B cell (primary cell): ENCODE measurements at regions not wholly inside any gene's neighbourhood (a gene's known extent, or its start where the extent isn't known, plus 50 kb on each side); places are given as distances from the start of the nearest gene placed in this dataset.

ENCODE experiments used
- ATAC-seq: fragments of 200-7000 bp; cut with Tn5 transposase; one replicate; pipeline ENCODE4 v1.10.0; 2021; ENCODE audit warnings: low read depth, mild to moderate bottlenecking, moderate number of reproducible peaks, moderate library complexity
- CTCF ChIA-PET: fragments of 350-600 bp; sonication (Branson Sonifier 250); formaldehyde crosslinking; loops from one replicate; lab custom pipeline; 2021; ENCODE audit warnings: antibody characterized with exemption, inconsistent platforms; lab: Charles Lee
- POLR2A ChIA-PET: fragments of 350-600 bp; sonication (Branson Sonifier 250); formaldehyde crosslinking; loops from one replicate; lab custom pipeline; 2021; ENCODE audit warnings: antibody characterized with exemption; lab: Charles Lee
- DNase-seq: peaks from one replicate; pipeline ENCODE4 v3.0.0; 2013
- H2AFZ ChIP-seq: 2 replicates; pipeline ENCODE4 v1.6.1; 2012; ENCODE audit warnings: mild to moderate bottlenecking, low read depth, low read length; ENCODE audit not compliant: insufficient read depth, poor library complexity, severe bottlenecking
- H3K27ac ChIP-seq, 2 donors: 1 replicate in 1 of 2; 2 replicates in 1 of 2; pipeline ENCODE4 v1.5.1; 2012 to 2013; ENCODE audit warnings: low read length in 2 of 2, mild to moderate bottlenecking in 2 of 2, moderate library complexity in 1 of 2
- H3K27me3 ChIP-seq, 4 experiments: fragments of 200-600 bp in 1 of 4; sonication (generic) in 1 of 4; replicated peaks in 1 of 4; 1 replicate in 2 of 4; 2 replicates in 2 of 4; pipeline versions ENCODE4 v1.6.1 to v1.7.0; 2013 to 2016; ENCODE audit warnings: low read length in 3 of 4, mild to moderate bottlenecking in 2 of 4, mixed read lengths in 1 of 4, moderate library complexity in 1 of 4; ENCODE audit not compliant: insufficient read depth in 4 of 4, control insufficient read depth in 3 of 4; ENCODE audit errors: control extremely low read depth in 1 of 4
- H3K36me3 ChIP-seq, 2 experiments: replicated peaks in 1 of 2; 1 replicate in 1 of 2; 2 replicates in 1 of 2; pipeline versions ENCODE4 v1.6.1 to v1.7.1; 2013; ENCODE audit warnings: low read length in 1 of 2; ENCODE audit not compliant: insufficient read depth in 2 of 2, control insufficient read depth in 1 of 2; ENCODE audit errors: control extremely low read depth in 1 of 2, extremely low read depth in 1 of 2
- H3K4me1 ChIP-seq, 2 donors: fragments of 200-600 bp in 1 of 2; sonication (generic) in 1 of 2; 1 replicate in 1 of 2; 2 replicates in 1 of 2; pipeline versions ENCODE4 v1.5.1 to v1.6.1; 2013 to 2017; ENCODE audit warnings: low read length in 2 of 2; ENCODE audit not compliant: control insufficient read depth in 2 of 2, insufficient read depth in 2 of 2
- H3K4me2 ChIP-seq: replicated peaks from 2 replicates; pipeline ENCODE3; 2012; ENCODE audit warnings: mild to moderate bottlenecking, low read depth, low read length; ENCODE audit not compliant: poor library complexity, severe bottlenecking
- H3K4me3 ChIP-seq, 5 experiments: fragments of 200-600 bp in 1 of 5; sonication (generic) in 1 of 5; 1 replicate in 3 of 5; 2 replicates in 2 of 5; pipeline versions ENCODE4 v1.5.1 to v1.7.0; 2011 to 2016; ENCODE audit warnings: low read length in 4 of 5, mild to moderate bottlenecking in 4 of 5, low read depth in 2 of 5, control low read depth in 1 of 5, moderate library complexity in 1 of 5; ENCODE audit not compliant: insufficient read depth in 1 of 5; ENCODE audit errors: control extremely low read depth in 1 of 5, extremely low read depth in 1 of 5
- H3K79me2 ChIP-seq: fragments of 200-600 bp; sonication (generic); one replicate; pipeline ENCODE4 v1.6.0; 2016; ENCODE audit warnings: low read length; ENCODE audit not compliant: control insufficient read depth, insufficient read depth
- H3K9ac ChIP-seq: fragments of 200-600 bp; sonication (generic); 2 replicates; pipeline ENCODE4 v1.6.1; 2017; ENCODE audit warnings: mild to moderate bottlenecking, low read length, moderate library complexity
- H3K9me3 ChIP-seq, 3 donors: one replicate each; pipeline versions ENCODE4 v1.6.1 to v1.7.1; 2013; ENCODE audit warnings: low read length in 2 of 3; ENCODE audit not compliant: control insufficient read depth in 2 of 3, insufficient read depth in 1 of 3; ENCODE audit errors: control extremely low read depth in 1 of 3
- H4K20me1 ChIP-seq: 2 replicates; pipeline ENCODE4 v1.6.0; 2012; ENCODE audit warnings: mild to moderate bottlenecking, low read length; ENCODE audit not compliant: insufficient read depth, control insufficient read depth, poor library complexity, severe bottlenecking
- H3K27ac Mint-ChIP-seq: one replicate; pipeline ENCODE4 v1.8.0; 2021; ENCODE audit warnings: mixed read lengths
- H3K27me3 Mint-ChIP-seq: one replicate; pipeline ENCODE4 v1.8.0; 2021; ENCODE audit warnings: mixed read lengths
- H3K4me1 Mint-ChIP-seq: one replicate; pipeline ENCODE4 v1.8.0; 2021; ENCODE audit warnings: mixed read lengths
- H3K4me3 Mint-ChIP-seq: one replicate; pipeline ENCODE4 v1.8.0; 2021; ENCODE audit warnings: mixed read lengths
- H3K9me3 Mint-ChIP-seq: one replicate; pipeline ENCODE4 v1.8.0; 2022; ENCODE audit warnings: mixed read lengths; ENCODE audit not compliant: insufficient read depth
- EZH2 ChIP-seq: IDR thresholded peaks from 2 replicates; pipeline ENCODE4 v1.6.1; 2012; ENCODE audit warnings: borderline replicate concordance, low read depth, mild to moderate bottlenecking, moderate library complexity, low read length; ENCODE audit not compliant: insufficient read depth, poor library complexity, severe bottlenecking
- WGBS: methylation state at CpG from one replicate; pipeline ENCODE4 v1.1.5; 2013; ENCODE audit warnings: missing lambda C conversion rate; ENCODE audit not compliant: insufficient coverage; 5-methylcytosine and 5-hydroxymethylcytosine counted together
- intact Hi-C: fragments of 100-400 bp; cut with micrococcal nuclease; formaldehyde crosslinking; loops from one replicate; pipeline ENCODE4 v1.10.0; 2022
- TF ChIP-seq, protein P1 (sequence below): fragments of 200-600 bp; IDR thresholded peaks from one replicate; pipeline ENCODE4 v1.8.0; 2022; ENCODE audit warnings: antibody characterized with exemption, mild to moderate bottlenecking

DNA sequence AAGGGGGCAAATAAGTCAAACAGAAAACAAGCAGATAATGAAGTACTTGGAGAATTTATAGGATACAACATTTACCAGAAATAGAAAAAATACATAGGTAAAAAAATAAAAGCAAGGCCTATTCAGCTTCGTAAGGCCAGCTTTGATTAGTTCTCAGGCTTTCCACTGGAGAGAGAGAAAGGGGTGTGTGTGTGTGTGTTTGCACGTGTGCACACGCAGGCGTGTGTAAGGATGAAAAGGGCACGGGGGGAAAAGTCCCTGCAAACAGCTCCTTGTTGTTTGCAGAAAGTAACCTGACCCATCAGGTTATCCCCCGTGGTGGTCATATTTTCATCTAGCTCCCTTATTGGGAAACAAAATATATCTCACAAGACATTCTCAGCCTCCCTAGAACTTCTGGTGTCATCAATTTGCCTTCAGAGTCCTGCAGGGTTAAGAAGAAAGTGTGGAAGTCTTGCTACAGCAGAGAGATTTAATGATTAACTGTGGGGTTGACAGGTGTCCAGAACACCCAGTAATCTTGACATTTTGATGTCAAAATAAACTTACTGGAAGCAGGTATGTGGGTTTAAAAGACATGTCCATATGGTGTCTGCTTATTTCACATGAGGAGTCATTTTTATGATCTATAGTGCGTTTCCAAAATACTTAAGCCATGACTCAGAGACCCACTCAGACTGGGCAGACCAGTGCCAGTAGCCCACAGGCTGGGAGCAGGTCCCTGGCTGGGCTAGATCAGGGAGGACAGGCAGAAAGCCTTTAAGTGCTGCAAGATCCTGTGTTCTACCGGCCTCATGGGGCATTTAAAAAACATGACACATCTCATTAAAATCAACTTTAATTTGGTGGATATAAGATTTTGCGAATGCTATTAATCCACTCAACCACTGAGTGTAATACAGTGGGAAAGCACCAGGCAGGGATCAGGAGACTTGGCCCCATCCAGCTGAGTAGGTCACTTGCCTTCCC lies 487.6 kb upstream of the CAMK1G start:
- DNase-seq (no peak), ATAC-seq (no peak)
- Histone ChIP-seq H3K4me1 (no peaks in the 10 kb centered on the region), H3K9me3 (no peaks in the 10 kb centered on the region), H3K4me2 (no peak overlapping the region), H3K9ac (no peak overlapping the region), H4K20me1 (no peaks in the 10 kb centered on the region), H2AFZ (no peak overlapping the region), H3K4me3 (no peak overlapping the region), H3K36me3 (no peaks in the 10 kb centered on the region), H3K79me2 (no peaks in the 10 kb centered on the region), H3K27ac (no peak overlapping the region), H3K27me3 (no peaks in the 10 kb centered on the region)
- ChIA-PET CTCF (no interaction called here), POLR2A (no interaction called here)
- H3K27ac Mint-ChIP-seq = no peak overlapping the region
- peaks cover 1% of the 10 kb centered on the region for H3K27me3 Mint-ChIP-seq
- intact Hi-C loops = no loop called here
- no peaks in the 10 kb centered on the region for H3K4me1 Mint-ChIP-seq
- TF ChIP-seq EZH2 = no peak
- TF ChIP-seq, protein P1, sequence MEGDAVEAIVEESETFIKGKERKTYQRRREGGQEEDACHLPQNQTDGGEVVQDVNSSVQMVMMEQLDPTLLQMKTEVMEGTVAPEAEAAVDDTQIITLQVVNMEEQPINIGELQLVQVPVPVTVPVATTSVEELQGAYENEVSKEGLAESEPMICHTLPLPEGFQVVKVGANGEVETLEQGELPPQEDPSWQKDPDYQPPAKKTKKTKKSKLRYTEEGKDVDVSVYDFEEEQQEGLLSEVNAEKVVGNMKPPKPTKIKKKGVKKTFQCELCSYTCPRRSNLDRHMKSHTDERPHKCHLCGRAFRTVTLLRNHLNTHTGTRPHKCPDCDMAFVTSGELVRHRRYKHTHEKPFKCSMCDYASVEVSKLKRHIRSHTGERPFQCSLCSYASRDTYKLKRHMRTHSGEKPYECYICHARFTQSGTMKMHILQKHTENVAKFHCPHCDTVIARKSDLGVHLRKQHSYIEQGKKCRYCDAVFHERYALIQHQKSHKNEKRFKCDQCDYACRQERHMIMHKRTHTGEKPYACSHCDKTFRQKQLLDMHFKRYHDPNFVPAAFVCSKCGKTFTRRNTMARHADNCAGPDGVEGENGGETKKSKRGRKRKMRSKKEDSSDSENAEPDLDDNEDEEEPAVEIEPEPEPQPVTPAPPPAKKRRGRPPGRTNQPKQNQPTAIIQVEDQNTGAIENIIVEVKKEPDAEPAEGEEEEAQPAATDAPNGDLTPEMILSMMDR = no peak
- H3K9me3 Mint-ChIP-seq = no peaks in the 10 kb centered on the region
- no peak overlapping the region for H3K4me3 Mint-ChIP-seq
- WGBS = 89% methylated on average over 5 of the region's 9 CpGs

DNA sequence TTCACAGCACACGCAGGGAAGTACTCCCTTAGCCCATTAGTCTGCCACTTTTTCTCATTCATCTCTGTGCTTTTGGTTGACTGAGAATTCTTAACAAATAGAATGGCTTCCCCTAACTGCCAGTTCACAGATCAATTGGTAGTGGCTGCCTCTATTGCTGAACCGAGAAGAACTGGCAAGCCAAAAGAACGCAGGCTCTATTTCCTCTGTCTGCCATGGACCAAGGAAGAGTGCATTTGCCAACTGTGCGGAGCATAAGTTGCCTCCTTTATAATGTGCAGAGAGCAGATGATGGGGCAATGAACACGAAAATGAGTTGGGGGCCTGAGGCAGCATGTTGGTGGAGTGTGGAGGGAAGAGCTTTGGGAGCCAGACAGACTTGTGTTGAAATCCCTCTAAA lies 483.1 kb upstream of the CAMK1G start:
- Histone ChIP-seq H3K4me1 (no peaks in the 10 kb centered on the region), H3K27me3 (no peaks in the 10 kb centered on the region), H3K4me3 (no peak overlapping the region), H4K20me1 (no peaks in the 10 kb centered on the region), H2AFZ (no peak overlapping the region), H3K36me3 (no peaks in the 10 kb centered on the region), H3K4me2 (no peak overlapping the region), H3K9me3 (no peaks in the 10 kb centered on the region), H3K9ac (no peak overlapping the region), H3K27ac (no peak overlapping the region), H3K79me2 (no peaks in the 10 kb centered on the region)
- no peaks in the 10 kb centered on the region for H3K4me1 Mint-ChIP-seq
- no peak for TF ChIP-seq EZH2
- TF ChIP-seq, protein P1 = no peak
- no peak overlapping the region for H3K27ac Mint-ChIP-seq
- intact Hi-C loops = no loop called here
- ChIA-PET CTCF (no interaction called here), POLR2A (no interaction called here)
- 82% methylated on average over 3 of the region's 5 CpGs for WGBS
- no peak overlapping the region for H3K4me3 Mint-ChIP-seq
- DNase-seq (no peak), ATAC-seq (no peak)
- H3K9me3 Mint-ChIP-seq = no peaks in the 10 kb centered on the region
- H3K27me3 Mint-ChIP-seq = peaks cover 6% of the 10 kb centered on the region
